GM18502 (cell line): ENCODE measurements at regions not wholly inside any gene's neighbourhood (a gene's known extent, or its start where the extent isn't known, plus 50 kb on each side); places are given as distances from the start of the nearest gene placed in this dataset.
A peak's percentile ranks its signal among the peaks of the same experiment; 100 is the strongest.
"Not testable (repeated sequence)": the region's sequence is repeated elsewhere in the genome, so short reads cannot be mapped to it uniquely, and the experiment has no call there.

Experiments
- ATAC-seq: cut with Tn5 transposase; IDR thresholded peaks from one replicate; pipeline ENCODE4 v1.9.1; 2021; ENCODE audit warnings: mild to moderate bottlenecking; ENCODE audit not compliant: unreplicated experiment, poor library complexity

- no peak for ATAC-seq
Measured at GRCh38 chr1:219062161-219062560, 111.5 kb upstream of the LYPLAL1 start.

- no peak for ATAC-seq
Measured at GRCh38 chr1:219066098-219066497, 107.6 kb upstream of the LYPLAL1 start.

- no peak for ATAC-seq
Measured at GRCh38 chr1:219066631-219067349, 106.9 kb upstream of the LYPLAL1 start.

- no peak for ATAC-seq
Measured at GRCh38 chr1:219067350-219067712, 106.3 kb upstream of the LYPLAL1 start.

- ATAC-seq = not testable (repeated sequence)
Measured at GRCh38 chr1:219070395-219070794, 103.3 kb upstream of the LYPLAL1 start.

- no peak for ATAC-seq
Measured at GRCh38 chr1:219071209-219071608, 102.5 kb upstream of the LYPLAL1 start.

GRCh38 chr1:219072329-219072728, 101.3 kb upstream of the LYPLAL1 start:
- no peak for ATAC-seq

GRCh38 chr1:219074084-219074728, 99.5 kb upstream of the LYPLAL1 start:
- ATAC-seq = no peak

GRCh38 chr1:219075121-219075879, 98.4 kb upstream of the LYPLAL1 start:
- ATAC-seq = no peak

GRCh38 chr1:219076326-219076937, 97.2 kb upstream of the LYPLAL1 start:
- no peak for ATAC-seq

- not testable (repeated sequence) for ATAC-seq
Measured at GRCh38 chr1:219077767-219078166, 95.9 kb upstream of the LYPLAL1 start.

GRCh38 chr1:219081943-219082925, 91.4 kb upstream of the LYPLAL1 start:
- ATAC-seq = peak; percentile 76

- ATAC-seq = no peak
Measured at GRCh38 chr1:219083631-219084030, 90.0 kb upstream of the LYPLAL1 start.

GRCh38 chr1:219085082-219085481, 88.6 kb upstream of the LYPLAL1 start:
- ATAC-seq = no peak

GRCh38 chr1:219085988-219086387, 87.7 kb upstream of the LYPLAL1 start:
- no peak for ATAC-seq

GRCh38 chr1:219086956-219087469, 86.7 kb upstream of the LYPLAL1 start:
- ATAC-seq = no peak

- peak; percentile 75 for ATAC-seq
Measured at GRCh38 chr1:219088778-219089557, 84.7 kb upstream of the LYPLAL1 start.

GRCh38 chr1:219090607-219091006, 83.1 kb upstream of the LYPLAL1 start:
- ATAC-seq = peak; percentile 80

- ATAC-seq = no peak
Measured at GRCh38 chr1:219092206-219092605, 81.5 kb upstream of the LYPLAL1 start.
